BLaER1 (cell line): ENCODE measurements at regions not wholly inside any gene's neighbourhood (a gene's known extent, or its start where the extent isn't known, plus 50 kb on each side); places are given as distances from the start of the nearest gene placed in this dataset.

Experiments
- H3K27ac ChIP-seq: shearing (Covaris generic); formaldehyde crosslinking; 2 replicates; pipeline ENCODE4 v1.8.1; 2022
- H3K27me3 ChIP-seq: shearing (Covaris generic); formaldehyde crosslinking; 2 replicates; pipeline ENCODE4 v1.8.1; 2022
- H3K36me3 ChIP-seq: shearing (Covaris generic); formaldehyde crosslinking; 2 replicates; pipeline ENCODE4 v1.8.1; 2022
- H3K4me1 ChIP-seq: shearing (Covaris generic); formaldehyde crosslinking; 2 replicates; pipeline ENCODE4 v1.8.1; 2022
- H3K4me2 ChIP-seq: shearing (Covaris generic); formaldehyde crosslinking; 2 replicates; pipeline ENCODE4 v1.8.1; 2022
- H3K4me3 ChIP-seq: shearing (Covaris generic); formaldehyde crosslinking; 2 replicates; pipeline ENCODE4 v1.8.1; 2022
- H3K9ac ChIP-seq: shearing (Covaris generic); formaldehyde crosslinking; 2 replicates; pipeline ENCODE4 v1.8.1; 2022
- H3K9me3 ChIP-seq: shearing (Covaris generic); formaldehyde crosslinking; 2 replicates; pipeline ENCODE4 v1.8.1; 2022
- H4K20me1 ChIP-seq: shearing (Covaris generic); formaldehyde crosslinking; 2 replicates; pipeline ENCODE4 v1.8.1; 2022
- Cebpa-rat ChIP-seq: shearing (Covaris generic); IDR thresholded peaks from 2 replicates; pipeline ENCODE4 v1.8.1; 2022

DNA sequence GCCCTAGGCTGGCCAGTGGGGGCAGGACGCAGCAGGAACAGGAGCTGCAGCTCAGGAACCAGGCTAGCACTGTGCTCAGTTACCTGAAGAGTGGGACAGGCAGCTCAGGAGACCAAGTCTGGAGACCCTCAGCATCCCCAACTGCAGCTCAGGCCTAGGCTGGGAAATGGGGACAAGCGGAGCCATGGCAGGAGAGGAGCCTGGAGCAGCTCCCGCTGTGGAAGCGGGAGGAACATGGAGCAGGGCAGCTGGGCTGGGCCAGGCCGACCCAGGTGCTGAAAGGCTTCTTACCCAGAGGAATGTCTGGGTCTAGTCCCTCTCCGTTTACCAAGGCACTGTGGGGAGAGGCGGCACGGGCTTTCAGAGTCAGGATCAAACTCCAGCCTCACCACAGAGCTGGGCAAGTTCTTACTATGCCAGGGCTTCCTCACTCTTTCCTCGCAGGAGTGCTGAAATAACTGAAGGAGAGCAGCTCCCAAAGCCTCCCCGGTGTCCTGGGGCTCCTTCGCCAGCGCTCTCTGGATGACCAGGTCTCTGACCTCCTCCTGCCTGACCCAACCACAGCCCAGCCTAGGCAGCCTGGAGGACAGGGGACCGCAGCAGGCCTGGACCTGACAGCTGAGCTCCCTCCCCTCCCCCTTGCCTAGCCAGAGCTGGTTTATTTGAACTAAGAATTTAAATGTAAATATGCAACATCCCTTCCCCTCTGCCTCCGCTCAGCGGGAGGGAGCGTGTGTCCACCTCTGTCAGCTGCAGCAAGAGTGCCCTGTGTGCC is 247.8 kb upstream of the SIX2 start:
- peak overlapping the region; percentile 74 for H3K4me2 ChIP-seq
- peaks cover 82% of the 10 kb centered on the region for H3K4me1 ChIP-seq
- no peaks in the 10 kb centered on the region for H4K20me1 ChIP-seq
- TF ChIP-seq Cebpa-rat: no peak
- H3K9ac ChIP-seq: peak overlapping the region; percentile 47
- H3K9me3 ChIP-seq: peaks cover 1% of the 10 kb centered on the region
- no peaks in the 10 kb centered on the region for H3K36me3 ChIP-seq
- peak overlapping the region; percentile 79 for H3K27ac ChIP-seq
- no peaks in the 10 kb centered on the region for H3K27me3 ChIP-seq
- H3K4me3 ChIP-seq: no peak overlapping the region

DNA sequence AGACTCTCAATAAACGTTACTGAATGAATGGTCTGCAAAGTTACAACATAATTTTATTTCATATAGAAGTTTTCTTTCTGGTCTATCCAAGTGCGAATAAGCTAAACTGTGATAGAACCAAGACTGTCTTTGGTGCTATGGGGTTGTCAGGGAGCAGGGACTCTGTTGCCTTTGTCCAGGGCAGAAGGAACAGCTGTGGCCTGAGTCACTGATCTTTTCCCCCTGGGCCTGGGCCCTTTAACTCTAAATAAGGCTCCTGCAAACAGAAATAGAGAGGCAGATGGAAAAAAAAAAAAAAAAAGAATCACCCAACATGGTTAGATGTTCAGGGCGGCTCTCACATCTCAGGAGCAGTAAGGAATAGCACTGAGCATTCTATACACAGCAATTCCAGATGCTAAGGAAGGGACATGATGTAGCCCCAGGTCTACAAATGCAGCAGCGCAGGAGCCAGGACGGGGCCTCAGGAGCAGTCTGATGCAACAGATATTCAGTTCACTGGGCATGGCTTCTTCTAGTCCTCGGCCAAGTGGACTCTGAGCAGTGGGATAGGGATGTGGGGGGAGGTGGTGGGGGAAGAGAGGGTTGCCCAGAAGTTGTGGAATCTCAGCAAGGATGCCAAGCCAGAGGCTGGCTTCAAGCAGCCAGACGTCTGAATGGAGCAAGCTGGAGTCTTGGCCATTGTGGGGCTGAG is 247.1 kb upstream of the SIX2 start:
- Histone ChIP-seq H3K4me3 (no peak overlapping the region), H4K20me1 (no peaks in the 10 kb centered on the region), H3K9me3 (peaks cover 8% of the 10 kb centered on the region), H3K4me1 (peaks cover 74% of the 10 kb centered on the region), H3K36me3 (no peaks in the 10 kb centered on the region), H3K4me2 (peak overlapping the region; percentile 74), H3K27ac (peak overlapping the region; percentile 79), H3K27me3 (no peaks in the 10 kb centered on the region), H3K9ac (peak overlapping the region; percentile 47)
- TF ChIP-seq Cebpa-rat: no peak

DNA sequence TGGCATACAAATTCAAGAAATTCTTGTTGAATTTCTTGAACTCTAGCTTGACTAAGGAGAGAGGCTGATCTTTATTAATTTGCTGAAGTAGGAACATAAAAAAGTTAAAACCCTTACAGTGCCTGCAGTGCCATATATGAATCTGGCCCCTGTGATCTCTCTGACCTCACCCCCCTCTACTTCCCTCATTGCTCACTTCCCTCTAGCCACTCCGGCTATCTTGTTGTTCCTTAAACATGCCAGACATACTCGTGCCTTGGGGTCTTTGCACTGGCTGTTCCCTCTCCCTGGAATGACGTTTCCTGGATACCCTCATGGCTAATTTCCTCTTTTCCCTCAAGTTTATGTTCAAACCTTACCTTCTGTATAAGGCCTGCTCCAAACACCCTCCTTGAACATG is 246.3 kb upstream of the SIX2 start:
- H3K27me3 ChIP-seq: no peaks in the 10 kb centered on the region
- H4K20me1 ChIP-seq: no peaks in the 10 kb centered on the region
- no peak overlapping the region for H3K27ac ChIP-seq
- H3K4me2 ChIP-seq: peak overlapping the region; percentile 74
- H3K9ac ChIP-seq: no peak overlapping the region
- no peaks in the 10 kb centered on the region for H3K36me3 ChIP-seq
- H3K4me1 ChIP-seq: peaks cover 74% of the 10 kb centered on the region
- no peak overlapping the region for H3K4me3 ChIP-seq
- TF ChIP-seq Cebpa-rat: no peak
- peaks cover 15% of the 10 kb centered on the region for H3K9me3 ChIP-seq

DNA sequence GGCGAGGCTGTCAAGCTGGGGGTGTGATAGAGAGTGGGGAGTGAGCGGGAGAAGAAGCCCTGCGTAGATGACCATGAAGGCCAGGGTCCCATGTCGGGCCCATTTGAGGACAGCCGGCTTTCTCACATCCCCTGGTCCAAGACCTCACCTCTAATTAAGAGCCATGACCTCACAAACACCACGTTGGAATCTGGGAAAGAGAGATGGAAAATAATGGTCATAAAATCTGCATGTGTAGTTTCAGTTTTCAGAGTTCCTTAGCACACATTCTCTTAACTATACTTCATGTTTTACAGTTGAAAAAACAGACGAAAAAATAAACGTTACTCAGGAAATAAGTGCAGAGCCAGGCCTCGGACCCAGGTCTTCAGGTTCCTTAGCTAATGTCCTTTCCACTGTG is 244.8 kb upstream of the SIX2 start:
- no peak for TF ChIP-seq Cebpa-rat
- H3K4me1 ChIP-seq: peaks cover 67% of the 10 kb centered on the region

DNA sequence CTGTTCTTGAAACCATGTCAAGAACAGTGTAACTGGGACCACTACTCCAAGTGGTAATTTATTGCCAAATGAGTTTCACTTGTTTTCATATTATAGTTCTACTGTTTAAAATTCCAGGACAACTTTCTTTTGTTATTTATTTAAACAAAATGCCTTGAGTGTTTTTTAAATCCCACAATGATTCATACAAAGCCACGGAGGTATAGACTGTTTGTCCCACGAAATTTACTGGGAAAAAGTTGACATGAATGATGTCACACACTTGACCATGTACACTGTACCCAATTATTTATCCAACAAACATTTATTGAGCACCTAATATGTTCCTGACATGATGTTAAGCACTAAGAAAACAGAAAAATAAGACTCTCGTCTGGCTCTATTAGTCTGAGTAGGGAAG is 243.9 kb upstream of the SIX2 start:
- no peaks in the 10 kb centered on the region for H3K36me3 ChIP-seq
- peaks cover 20% of the 10 kb centered on the region for H3K9me3 ChIP-seq
- H3K4me3 ChIP-seq: no peak overlapping the region
- TF ChIP-seq Cebpa-rat: no peak
- H3K4me2 ChIP-seq: no peak overlapping the region
- no peak overlapping the region for H3K27ac ChIP-seq
- no peak overlapping the region for H3K9ac ChIP-seq
- H3K4me1 ChIP-seq: peaks cover 58% of the 10 kb centered on the region
- no peaks in the 10 kb centered on the region for H4K20me1 ChIP-seq
- no peaks in the 10 kb centered on the region for H3K27me3 ChIP-seq

More for the DNA sequence above, 244.8 kb upstream of the SIX2 start:
- H3K9me3 ChIP-seq: peaks cover 20% of the 10 kb centered on the region
- no peak overlapping the region for H3K4me3 ChIP-seq
- no peaks in the 10 kb centered on the region for H3K27me3 ChIP-seq
- H3K4me2 ChIP-seq: no peak overlapping the region
- H3K36me3 ChIP-seq: no peaks in the 10 kb centered on the region
- H3K9ac ChIP-seq: no peak overlapping the region
- no peaks in the 10 kb centered on the region for H4K20me1 ChIP-seq
- no peak overlapping the region for H3K27ac ChIP-seq

DNA sequence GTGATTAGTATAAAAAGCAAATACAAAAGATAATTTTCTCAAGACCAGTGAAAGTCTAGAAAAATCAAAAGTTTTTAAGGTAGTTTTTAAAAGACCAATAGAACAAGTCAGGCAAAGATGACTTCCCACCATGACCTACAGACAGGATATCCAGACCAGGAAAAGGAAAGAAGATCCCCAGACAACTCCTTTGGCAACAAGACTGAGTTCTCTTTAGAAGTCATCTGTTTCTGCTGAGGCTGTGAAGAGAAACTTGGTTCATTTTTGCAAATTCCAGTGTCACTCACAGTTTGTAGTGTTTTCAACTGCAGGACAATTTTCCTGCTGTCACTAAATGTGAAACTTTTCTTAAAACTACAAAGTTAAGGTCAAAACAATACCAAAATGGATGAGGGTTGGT is 240.9 kb upstream of the SIX2 start:
- H4K20me1 ChIP-seq: no peaks in the 10 kb centered on the region
- no peak overlapping the region for H3K4me3 ChIP-seq
- H3K9me3 ChIP-seq: peaks cover 20% of the 10 kb centered on the region
- H3K27me3 ChIP-seq: no peaks in the 10 kb centered on the region
- no peak overlapping the region for H3K9ac ChIP-seq
- no peaks in the 10 kb centered on the region for H3K36me3 ChIP-seq
- H3K4me1 ChIP-seq: peaks cover 28% of the 10 kb centered on the region
- H3K27ac ChIP-seq: no peak overlapping the region
- no peak for TF ChIP-seq Cebpa-rat
- H3K4me2 ChIP-seq: peak overlapping the region; percentile 41

DNA sequence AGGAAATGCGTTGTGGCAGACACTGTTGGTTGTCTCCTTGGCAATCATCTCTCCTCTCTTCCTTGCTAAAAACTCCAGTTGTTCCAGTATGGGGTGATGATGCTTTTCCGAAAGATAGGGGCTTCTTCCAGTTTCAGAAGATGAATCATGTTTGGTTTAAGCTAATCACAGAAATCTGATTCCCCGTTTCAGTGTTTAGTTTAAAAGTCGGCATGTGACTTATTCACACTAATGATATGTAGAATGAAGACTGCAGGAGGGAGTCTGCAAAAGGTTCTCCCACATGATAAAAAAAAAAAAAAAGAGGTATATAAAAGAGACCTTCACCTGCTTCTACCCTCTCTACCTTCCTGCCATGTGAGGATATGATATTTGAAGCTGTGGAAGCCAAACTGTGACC is 239.0 kb upstream of the SIX2 start:
- Histone ChIP-seq H3K27me3 (no peaks in the 10 kb centered on the region), H3K4me1 (peaks cover 15% of the 10 kb centered on the region), H3K9me3 (peaks cover 20% of the 10 kb centered on the region), H3K36me3 (no peaks in the 10 kb centered on the region), H4K20me1 (no peaks in the 10 kb centered on the region), H3K27ac (no peak overlapping the region), H3K4me2 (no peak overlapping the region), H3K4me3 (no peak overlapping the region), H3K9ac (no peak overlapping the region)
- no peak for TF ChIP-seq Cebpa-rat

DNA sequence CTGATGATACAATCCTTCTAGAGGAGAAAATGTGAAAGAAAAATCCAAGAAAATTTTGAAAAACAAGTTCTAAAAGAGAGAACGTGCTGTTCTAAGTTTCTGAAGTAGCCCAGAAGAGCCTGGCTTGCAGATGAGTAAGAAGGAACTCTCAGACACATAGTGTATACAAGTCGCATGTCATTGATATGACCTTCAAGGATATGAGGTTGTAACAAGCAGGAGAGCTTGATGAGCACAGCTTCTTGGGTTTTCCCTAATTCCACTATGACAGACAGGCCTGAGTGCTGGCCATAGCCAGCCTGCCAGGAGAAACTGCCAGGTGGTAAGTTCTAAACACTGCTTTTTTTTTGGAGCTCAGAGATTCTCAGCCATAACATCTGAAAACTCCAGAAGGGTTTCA is 235.7 kb upstream of the SIX2 start:
- Histone ChIP-seq H3K4me3 (no peak overlapping the region), H3K27ac (no peak overlapping the region), H3K4me2 (no peak overlapping the region), H3K9me3 (peaks cover 5% of the 10 kb centered on the region; the same call in 1 of the 2 replicates), H3K27me3 (no peaks in the 10 kb centered on the region), H3K36me3 (no peaks in the 10 kb centered on the region), H3K4me1 (peaks cover 8% of the 10 kb centered on the region; the same call in 1 of the 2 replicates), H3K9ac (no peak overlapping the region), H4K20me1 (no peaks in the 10 kb centered on the region)
- TF ChIP-seq Cebpa-rat: no peak

DNA sequence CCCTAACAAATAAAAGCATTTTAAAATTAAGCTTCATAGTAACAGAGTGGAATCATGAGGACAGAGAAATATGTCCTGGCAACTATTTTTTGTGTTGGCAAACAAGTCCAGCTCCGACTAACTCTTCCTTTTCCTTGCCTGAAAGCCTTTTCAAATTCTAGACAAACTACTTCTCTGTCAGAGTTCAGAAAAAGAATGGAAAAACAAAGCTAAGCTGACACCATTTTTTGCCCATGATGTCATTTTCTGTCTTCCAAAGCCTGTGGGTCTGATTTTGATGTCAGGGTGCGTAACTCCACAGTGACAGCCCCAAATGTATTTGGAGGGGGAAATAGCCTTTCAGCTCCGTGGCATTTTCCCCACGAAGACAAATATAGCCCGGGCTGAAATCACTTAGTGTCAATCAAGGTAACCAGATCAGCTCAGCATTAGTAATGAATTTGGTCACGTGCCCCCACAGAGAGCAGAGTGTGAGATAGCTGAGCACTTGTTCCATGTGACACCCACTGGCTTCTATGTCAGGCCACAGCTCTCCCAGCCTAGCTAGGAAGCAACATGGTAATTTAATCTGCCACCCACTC is 233.0 kb upstream of the SIX2 start:
- Histone ChIP-seq H3K9ac (no peak overlapping the region), H3K27me3 (no peaks in the 10 kb centered on the region), H3K4me3 (no peak overlapping the region), H4K20me1 (no peaks in the 10 kb centered on the region), H3K27ac (no peak overlapping the region), H3K9me3 (no peaks in the 10 kb centered on the region), H3K36me3 (no peaks in the 10 kb centered on the region), H3K4me2 (no peak overlapping the region), H3K4me1 (peaks cover 25% of the 10 kb centered on the region)
- no peak for TF ChIP-seq Cebpa-rat

DNA sequence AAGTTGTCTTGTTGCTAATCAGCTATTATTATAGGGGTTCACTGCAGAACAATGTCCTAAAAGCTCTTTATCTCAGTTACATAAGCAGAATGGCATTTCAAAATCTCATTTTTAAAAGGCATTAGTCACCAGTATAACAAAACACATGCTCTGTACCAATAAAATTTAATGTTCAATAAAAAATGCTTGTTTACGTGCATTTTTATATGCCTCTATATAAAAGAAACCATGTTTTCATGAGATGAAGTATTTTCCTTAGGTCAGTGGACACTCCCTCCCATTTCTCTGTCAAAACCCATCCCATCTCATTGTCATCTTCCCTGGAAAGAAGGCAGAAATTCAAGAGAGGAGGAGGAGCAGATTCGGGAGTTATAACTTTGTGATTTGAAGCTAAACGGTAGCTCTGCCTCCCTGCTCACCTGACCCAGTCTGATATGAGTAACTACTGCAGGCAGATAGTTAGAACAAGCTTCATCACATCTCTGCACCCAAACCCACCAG is 231.9 kb upstream of the SIX2 start:
- no peak overlapping the region for H3K4me2 ChIP-seq
- no peaks in the 10 kb centered on the region for H3K27me3 ChIP-seq
- peaks cover 36% of the 10 kb centered on the region for H3K4me1 ChIP-seq
- H3K27ac ChIP-seq: no peak overlapping the region
- TF ChIP-seq Cebpa-rat: no peak
- no peaks in the 10 kb centered on the region for H3K36me3 ChIP-seq
- no peaks in the 10 kb centered on the region for H4K20me1 ChIP-seq
- no peak overlapping the region for H3K4me3 ChIP-seq
- H3K9ac ChIP-seq: no peak overlapping the region
- no peaks in the 10 kb centered on the region for H3K9me3 ChIP-seq
